Mesenteric fat pad (tissue), 1 donor: ENCODE measurements at regions not wholly inside any gene's neighbourhood (a gene's known extent, or its start where the extent isn't known, plus 50 kb on each side); places are given as distances from the start of the nearest gene placed in this dataset.
"Not testable (repeated sequence)": the region's sequence is repeated elsewhere in the genome, so short reads cannot be mapped to it uniquely, and the experiment has no call there.

Experiments used
- DNase-seq: peaks from one replicate; pipeline ENCODE4 v3.0.0-alpha.2; 2020; ENCODE audit warnings: low spot score
- donor health status: DM: yes; HTN: yes; CAD: no.

- DNase-seq: no peak
These were observed 172.4 kb upstream of the ATP11B start for GRCh38 chr3:182620723-182621434.

- no peak for DNase-seq
These were observed 171.7 kb upstream of the ATP11B start for GRCh38 chr3:182621435-182622240.

GRCh38 chr3:182622241-182622545, 171.1 kb upstream of the ATP11B start:
- DNase-seq: no peak

- DNase-seq: no peak
These were observed 166.5 kb upstream of the ATP11B start for GRCh38 chr3:182626484-182627467.

- no peak for DNase-seq
These were observed 164.8 kb upstream of the ATP11B start for GRCh38 chr3:182628531-182628930.

GRCh38 chr3:182629521-182629920, 163.8 kb upstream of the ATP11B start:
- no peak for DNase-seq

GRCh38 chr3:182631183-182632076, 161.9 kb upstream of the ATP11B start:
- no peak for DNase-seq

- DNase-seq: no peak
These were observed 161.3 kb upstream of the ATP11B start for GRCh38 chr3:182632077-182632393.

- DNase-seq: no peak
These were observed 160.1 kb upstream of the ATP11B start for GRCh38 chr3:182633186-182633585.

- no peak for DNase-seq
These were observed 156.7 kb upstream of the ATP11B start for GRCh38 chr3:182636646-182637045.

- DNase-seq: no peak
These were observed 155.8 kb upstream of the ATP11B start for GRCh38 chr3:182637350-182638110.

GRCh38 chr3:182644013-182644412, 149.3 kb upstream of the ATP11B start:
- no peak for DNase-seq

- no peak for DNase-seq
These were observed 148.4 kb upstream of the ATP11B start for GRCh38 chr3:182644790-182645433.

GRCh38 chr3:182650568-182651128, 142.7 kb upstream of the ATP11B start:
- no peak for DNase-seq

GRCh38 chr3:182651461-182651860, 141.8 kb upstream of the ATP11B start:
- no peak for DNase-seq

- not testable (repeated sequence) for DNase-seq
These were observed 140.2 kb upstream of the ATP11B start for GRCh38 chr3:182653065-182653464.

- no peak for DNase-seq
These were observed 124.8 kb upstream of the ATP11B start for GRCh38 chr3:182668541-182668940.

- no peak for DNase-seq
These were observed 124.3 kb upstream of the ATP11B start for GRCh38 chr3:182668974-182669373.

GRCh38 chr3:182671541-182671940, 121.8 kb upstream of the ATP11B start:
- no peak for DNase-seq
